ENCODE measurements at regions not wholly inside any gene's neighbourhood (a gene's known extent, or its start where the extent isn't known, plus 50 kb on each side); places are given as distances from the start of the nearest gene placed in this dataset.

GRCh38 chr6:84362193-84362821 is 134.9 kb upstream of the CEP162 start:
- no peak for DNase-seq (ENCODE audit: low spot score)
- Histone ChIP-seq H3K27ac (ENCODE audit: low read depth in 1 of 2, low read length in 2 of 2) (no peak overlapping the region), H3K27me3 (ENCODE audit: control insufficient read depth in 4 of 4, insufficient read depth in 4 of 4, low read length in 3 of 4) (no peaks in the 10 kb centered on the region), H3K9ac (ENCODE audit: low read depth in 1 of 2, low read length in 2 of 2) (no peak overlapping the region), H3K36me3 (ENCODE audit: control insufficient read depth in 4 of 4, insufficient read depth in 3 of 4, low read depth in 1 of 4, low read length in 3 of 4) (no peaks in the 10 kb centered on the region), H3K4me1 (ENCODE audit: control insufficient read depth in 4 of 4, insufficient read depth in 4 of 4, low read length in 3 of 4) (no peaks in the 10 kb centered on the region), H3K4me3 (ENCODE audit: low read depth in 1 of 3, low read length in 3 of 3) (no peak overlapping the region), H3K9me3 (ENCODE audit: control insufficient read depth in 4 of 4, low read length in 3 of 4) (no peaks in the 10 kb centered on the region)
- TF ChIP-seq HNF4A (conservative IDR thresholded peaks at IDR 0.05), result no peak
- no peak for TF ChIP-seq ZBTB33 (IDR thresholded peaks at IDR 0.05)
- TF ChIP-seq ATF3 (IDR thresholded peaks at IDR 0.05), result no peak
- no peak for TF ChIP-seq HNF4G (IDR thresholded peaks at IDR 0.05)
- TF ChIP-seq FOXA2 (IDR thresholded peaks at IDR 0.05), result no peak
- no peak for TF ChIP-seq JUND (IDR thresholded peaks at IDR 0.05)
- no peak for TF ChIP-seq REST (IDR thresholded peaks at IDR 0.05)
- TF ChIP-seq RAD21 (IDR thresholded peaks at IDR 0.05), result no peak
- no peak for TF ChIP-seq GABPA (IDR thresholded peaks at IDR 0.05 in 1 of 2, conservative IDR thresholded peaks at IDR 0.05 in 1 of 2)
- no peak for TF ChIP-seq MAX (IDR thresholded peaks at IDR 0.05)
- no peak for TF ChIP-seq EGR1 (IDR thresholded peaks at IDR 0.05; ENCODE audit: low read depth in 2 of 2)
- no peak for TF ChIP-seq NR2F2 (IDR thresholded peaks at IDR 0.05)
- TF ChIP-seq SP1 (IDR thresholded peaks at IDR 0.05), result no peak
- no peak for TF ChIP-seq FOXA1 (IDR thresholded peaks at IDR 0.05)
- TF ChIP-seq YY1 (IDR thresholded peaks at IDR 0.05), result no peak
- TF ChIP-seq CTCF (IDR thresholded peaks at IDR 0.05; ENCODE audit: low read depth, low read length, missing input control), result no peak
- no peak for TF ChIP-seq TAF1 (conservative IDR thresholded peaks at IDR 0.05)
- WGBS, result 79% methylated on average over 1 of the region's 1 CpG

Data from liver (tissue), 8 donors.